ENCODE measurements at regions not wholly inside any gene's neighbourhood (a gene's known extent, or its start where the extent isn't known, plus 50 kb on each side); places are given as distances from the start of the nearest gene placed in this dataset.
A peak's percentile ranks its signal among the peaks of the same experiment; 100 is the strongest.

DNA sequence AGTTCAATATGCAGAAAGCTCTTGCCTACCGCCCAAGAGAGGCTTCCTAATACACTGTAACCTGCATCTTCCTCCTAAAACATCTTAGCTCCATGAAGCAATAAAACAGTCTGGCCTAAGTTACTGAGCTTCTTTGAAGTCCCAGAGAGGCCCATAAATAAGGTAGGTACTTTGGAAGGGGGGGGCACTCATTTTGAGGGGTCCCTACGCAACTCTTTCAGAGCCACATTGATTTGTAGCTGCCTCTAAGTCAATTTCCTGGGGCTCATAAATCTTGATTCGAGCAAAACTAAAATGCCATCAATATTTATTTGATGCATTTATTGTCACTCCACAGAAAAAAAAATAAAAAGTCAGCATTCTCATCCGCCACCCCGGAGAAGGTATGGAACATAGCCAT lies 60.4 kb upstream of the SIX2 start:
- ChIA-PET CTCF (interaction anchor here (0.6 kb wide), 1 partner anchor 1131 kb away, joined by 3 read pairs; no protein-coding TSS in a partner anchor), POLR2A (no interaction called here)
- Histone ChIP-seq H3K36me3 (ENCODE audit: control insufficient read depth in 2 of 2, insufficient read depth in 1 of 2, low read length in 2 of 2) (no peaks in the 10 kb centered on the region), H3K4me3 (ENCODE audit: low read depth, low read length) (no peak overlapping the region), H3K9me3 (ENCODE audit: control insufficient read depth, insufficient read depth, low read depth, low read length) (no peaks in the 10 kb centered on the region), H3K4me1 (ENCODE audit: control insufficient read depth, insufficient read depth, low read length) (no peaks in the 10 kb centered on the region), H3K27ac (ENCODE audit: extremely low read depth, low read depth, low read length) (no peak overlapping the region)
- 0 out of 2 replicates have a peak, but pooled peaks have one; percentile 2 for TF ChIP-seq MZF1 (tag by site-specific recombination; IDR thresholded peaks at IDR 0.05; ENCODE audit: borderline replicate concordance)
- TF ChIP-seq, protein P1, sequence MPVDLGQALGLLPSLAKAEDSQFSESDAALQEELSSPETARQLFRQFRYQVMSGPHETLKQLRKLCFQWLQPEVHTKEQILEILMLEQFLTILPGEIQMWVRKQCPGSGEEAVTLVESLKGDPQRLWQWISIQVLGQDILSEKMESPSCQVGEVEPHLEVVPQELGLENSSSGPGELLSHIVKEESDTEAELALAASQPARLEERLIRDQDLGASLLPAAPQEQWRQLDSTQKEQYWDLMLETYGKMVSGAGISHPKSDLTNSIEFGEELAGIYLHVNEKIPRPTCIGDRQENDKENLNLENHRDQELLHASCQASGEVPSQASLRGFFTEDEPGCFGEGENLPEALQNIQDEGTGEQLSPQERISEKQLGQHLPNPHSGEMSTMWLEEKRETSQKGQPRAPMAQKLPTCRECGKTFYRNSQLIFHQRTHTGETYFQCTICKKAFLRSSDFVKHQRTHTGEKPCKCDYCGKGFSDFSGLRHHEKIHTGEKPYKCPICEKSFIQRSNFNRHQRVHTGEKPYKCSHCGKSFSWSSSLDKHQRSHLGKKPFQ (tag by site-specific recombination; IDR thresholded peaks at IDR 0.05) = no peak

DNA sequence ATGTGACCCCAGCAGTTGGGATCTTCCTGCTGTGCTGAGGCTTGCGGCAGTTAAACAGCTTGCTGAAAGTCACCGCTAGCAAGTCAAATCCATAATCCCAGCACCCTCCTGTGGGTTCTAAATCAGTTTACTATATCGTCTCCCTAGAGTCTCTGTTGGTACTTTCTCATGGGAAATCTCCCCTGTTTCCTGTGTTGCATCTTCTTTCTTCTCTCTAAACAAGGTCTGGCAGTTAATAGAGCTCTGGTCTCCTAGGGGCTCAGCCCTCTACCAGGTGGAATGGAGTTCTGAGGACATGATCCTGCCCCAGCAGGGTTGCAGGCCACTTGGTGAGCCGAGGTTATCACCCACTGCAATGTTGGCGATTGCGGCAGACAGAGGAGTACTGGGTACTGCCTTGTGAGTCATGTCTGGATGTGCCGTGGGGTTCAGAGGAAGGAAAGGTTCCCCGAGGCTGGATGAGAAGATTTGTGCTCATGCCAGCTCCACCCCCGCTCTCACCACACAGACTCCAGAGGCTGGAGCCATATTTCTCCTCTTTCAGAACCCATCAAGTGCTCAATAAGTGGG lies 59.4 kb upstream of the SIX2 start:
- Histone ChIP-seq H3K9me3 (ENCODE audit: control insufficient read depth, insufficient read depth, low read depth, low read length) (no peaks in the 10 kb centered on the region), H3K4me1 (ENCODE audit: control insufficient read depth, insufficient read depth, low read length) (no peaks in the 10 kb centered on the region), H3K4me3 (ENCODE audit: low read depth, low read length) (no peak overlapping the region), H3K36me3 (ENCODE audit: control insufficient read depth in 2 of 2, insufficient read depth in 1 of 2, low read length in 2 of 2) (no peaks in the 10 kb centered on the region), H3K27ac (ENCODE audit: extremely low read depth, low read depth, low read length) (no peak overlapping the region)
- TF ChIP-seq ZBTB17 (tag by site-specific recombination; IDR thresholded peaks at IDR 0.05) (no peak), ZIC2 (tag by site-specific recombination; IDR thresholded peaks at IDR 0.05) (peak; percentile 95), ZNF549 (tag by site-specific recombination; IDR thresholded peaks at IDR 0.05) (no peak)
- POLR2A ChIA-PET = no interaction called here
- CTCF ChIA-PET = interaction anchor here (0.8 kb wide), 1 partner anchor 102 kb away, joined by 4 read pairs; no protein-coding TSS in a partner anchor

DNA sequence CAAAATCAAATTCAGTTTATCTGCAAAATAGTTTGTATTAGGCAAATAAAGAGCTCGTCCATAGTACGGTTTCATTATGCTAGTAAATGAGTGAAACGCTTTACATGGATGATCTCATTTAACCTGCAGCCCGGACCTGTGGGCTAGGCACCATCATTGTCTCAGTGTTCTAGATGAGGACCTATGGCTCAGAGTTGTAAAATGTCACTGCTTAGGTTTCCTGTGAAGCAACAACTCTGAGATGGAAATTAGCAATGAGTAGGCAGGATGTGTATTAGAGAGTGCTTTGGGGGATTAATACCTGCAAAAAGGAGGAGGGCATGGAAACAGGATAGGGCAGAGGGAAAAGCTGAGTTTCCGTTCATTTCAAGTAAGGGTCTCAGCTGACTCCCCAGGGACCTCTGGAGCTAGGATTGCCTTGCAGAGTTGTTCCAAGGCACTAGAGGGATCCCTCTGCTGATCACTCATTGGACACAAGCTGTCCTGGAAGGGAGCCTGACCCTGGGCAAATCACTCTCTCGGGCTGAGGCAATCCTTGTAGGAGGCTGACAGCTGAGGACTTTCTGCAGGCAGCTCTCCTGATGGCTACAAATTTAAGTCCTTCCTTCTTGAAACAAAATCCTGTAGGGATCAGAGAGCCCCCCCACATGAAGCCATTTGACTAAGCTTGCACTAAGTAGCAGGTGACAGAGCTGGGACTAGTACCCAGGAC lies 58.8 kb upstream of the SIX2 start:
- TF ChIP-seq ZNF560 (tag by site-specific recombination; IDR thresholded peaks at IDR 0.05; ENCODE audit: borderline replicate concordance) (no peak), ZNF664 (tag by site-specific recombination; IDR thresholded peaks at IDR 0.05) (peak; percentile 55), ZSCAN23 (tag by site-specific recombination; IDR thresholded peaks at IDR 0.05) (no peak)
- Histone ChIP-seq H3K27ac (ENCODE audit: extremely low read depth, low read depth, low read length) (no peak overlapping the region), H3K9me3 (ENCODE audit: control insufficient read depth, insufficient read depth, low read depth, low read length) (no peaks in the 10 kb centered on the region), H3K36me3 (ENCODE audit: control insufficient read depth in 2 of 2, insufficient read depth in 1 of 2, low read length in 2 of 2) (no peaks in the 10 kb centered on the region), H3K4me1 (ENCODE audit: control insufficient read depth, insufficient read depth, low read length) (no peaks in the 10 kb centered on the region), H3K4me3 (ENCODE audit: low read depth, low read length) (no peak overlapping the region)
- CTCF ChIA-PET = interaction anchor here (0.8 kb wide), 1 partner anchor 103 kb away, joined by 4 read pairs; no protein-coding TSS in a partner anchor
- POLR2A ChIA-PET = no interaction called here
